ENCODE measurements at regions not wholly inside any gene's neighbourhood (a gene's known extent, or its start where the extent isn't known, plus 50 kb on each side); places are given as distances from the start of the nearest gene placed in this dataset.

GRCh38 chr10:131439705-131440104, 128.2 kb upstream of the TCERG1L start:
- H3K9me3 Mint-ChIP-seq: peaks cover 53% of the 10 kb centered on the region

DNA sequence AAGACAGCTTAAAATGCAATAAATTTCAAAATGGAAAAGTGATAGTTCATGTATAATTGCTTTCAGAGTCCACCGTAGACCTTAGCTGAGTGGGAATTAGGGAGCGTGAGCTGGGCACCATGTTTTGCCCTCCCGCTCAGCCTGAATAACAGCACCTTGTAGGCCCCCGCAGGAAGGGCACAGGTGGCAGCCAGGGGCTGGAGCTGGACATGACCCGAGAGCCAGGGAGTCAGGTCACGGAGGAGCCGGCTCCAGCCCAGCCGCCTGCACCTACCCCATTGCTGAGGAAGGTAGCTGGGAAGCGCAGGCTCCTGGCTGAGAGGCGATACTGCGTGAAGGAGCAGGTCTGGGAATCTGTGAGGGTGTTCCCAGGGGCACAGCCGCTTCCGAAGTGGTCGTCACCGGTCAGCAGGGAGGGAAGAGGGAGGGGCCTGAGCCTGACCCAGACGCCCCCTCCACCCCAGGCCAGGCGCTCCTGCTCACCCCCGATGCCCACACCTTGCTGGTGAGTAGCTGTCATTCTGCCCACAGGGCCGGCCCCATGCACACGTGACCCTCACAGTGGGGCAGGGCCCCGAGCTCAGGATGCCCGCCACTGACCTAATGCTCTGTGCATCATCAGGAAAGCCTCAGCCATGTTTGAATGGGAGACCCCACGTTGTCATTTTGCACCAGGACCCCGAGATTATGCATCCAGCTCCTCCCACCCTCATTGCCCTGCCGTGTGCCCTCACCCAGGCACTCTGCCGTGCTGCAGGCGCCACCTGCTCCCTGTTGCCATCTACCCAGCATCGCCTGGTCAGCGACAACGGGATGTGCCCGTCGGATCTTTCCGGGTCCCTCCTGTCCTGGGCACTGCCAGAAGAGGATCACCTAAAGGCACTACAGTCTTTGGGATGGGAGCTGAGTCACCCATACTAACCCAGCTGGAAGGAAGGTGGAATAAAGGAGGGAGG, 129.2 kb upstream of the TCERG1L start:
- Mint-ChIP-seq H3K4me3 (no peak overlapping the region), H3K4me1 (ENCODE audit: low read depth) (no peaks in the 10 kb centered on the region), H3K27me3 (ENCODE audit: insufficient read depth) (peaks cover 2% of the 10 kb centered on the region; the same call in 1 of the 2 replicates), H3K27ac (no peak overlapping the region), H3K36me3 (ENCODE audit: low read depth) (peaks cover 3% of the 10 kb centered on the region; the same call in 1 of the 2 replicates), H3K9me3 (peaks cover 60% of the 10 kb centered on the region)
- DNase-seq: no peak
- TF ChIP-seq, protein P1, sequence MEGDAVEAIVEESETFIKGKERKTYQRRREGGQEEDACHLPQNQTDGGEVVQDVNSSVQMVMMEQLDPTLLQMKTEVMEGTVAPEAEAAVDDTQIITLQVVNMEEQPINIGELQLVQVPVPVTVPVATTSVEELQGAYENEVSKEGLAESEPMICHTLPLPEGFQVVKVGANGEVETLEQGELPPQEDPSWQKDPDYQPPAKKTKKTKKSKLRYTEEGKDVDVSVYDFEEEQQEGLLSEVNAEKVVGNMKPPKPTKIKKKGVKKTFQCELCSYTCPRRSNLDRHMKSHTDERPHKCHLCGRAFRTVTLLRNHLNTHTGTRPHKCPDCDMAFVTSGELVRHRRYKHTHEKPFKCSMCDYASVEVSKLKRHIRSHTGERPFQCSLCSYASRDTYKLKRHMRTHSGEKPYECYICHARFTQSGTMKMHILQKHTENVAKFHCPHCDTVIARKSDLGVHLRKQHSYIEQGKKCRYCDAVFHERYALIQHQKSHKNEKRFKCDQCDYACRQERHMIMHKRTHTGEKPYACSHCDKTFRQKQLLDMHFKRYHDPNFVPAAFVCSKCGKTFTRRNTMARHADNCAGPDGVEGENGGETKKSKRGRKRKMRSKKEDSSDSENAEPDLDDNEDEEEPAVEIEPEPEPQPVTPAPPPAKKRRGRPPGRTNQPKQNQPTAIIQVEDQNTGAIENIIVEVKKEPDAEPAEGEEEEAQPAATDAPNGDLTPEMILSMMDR (IDR thresholded peaks at IDR 0.05): no peak

More at GRCh38 chr10:131439705-131440104, 128.2 kb upstream of the TCERG1L start:
- no peak for DNase-seq
- Mint-ChIP-seq H3K36me3 (ENCODE audit: low read depth) (no peaks in the 10 kb centered on the region), H3K4me1 (ENCODE audit: low read depth) (no peaks in the 10 kb centered on the region), H3K4me3 (no peak overlapping the region), H3K27me3 (ENCODE audit: insufficient read depth) (peaks cover 2% of the 10 kb centered on the region; the same call in 1 of the 2 replicates), H3K27ac (no peak overlapping the region)
- TF ChIP-seq, protein P1 (IDR thresholded peaks at IDR 0.05): no peak

DNA sequence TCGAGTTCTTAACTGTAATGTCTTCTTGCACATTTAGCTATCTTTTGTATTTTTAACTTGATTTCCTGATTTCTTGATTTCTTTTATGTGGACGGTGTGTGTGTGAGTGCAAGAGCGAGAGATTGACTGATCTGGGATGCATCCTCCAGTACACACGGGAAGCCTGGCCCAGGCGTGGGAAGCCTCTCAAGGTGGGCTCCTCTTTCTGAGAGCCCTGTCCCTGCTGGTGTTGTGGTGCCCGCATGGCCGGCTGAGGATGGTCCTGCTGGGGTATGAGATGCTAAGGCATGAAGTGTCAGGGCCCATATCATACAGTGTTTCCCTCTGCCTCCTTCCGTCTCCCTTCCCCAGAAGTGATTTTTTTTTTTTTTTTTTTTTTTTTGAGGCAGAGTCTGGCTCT, 130.8 kb upstream of the TCERG1L start:
- Mint-ChIP-seq H3K36me3 (ENCODE audit: low read depth) (peaks cover 9% of the 10 kb centered on the region; the same call in 1 of the 2 replicates), H3K9me3 (peaks cover 71% of the 10 kb centered on the region), H3K27me3 (ENCODE audit: insufficient read depth) (peaks cover 2% of the 10 kb centered on the region; the same call in 1 of the 2 replicates), H3K4me1 (ENCODE audit: low read depth) (no peaks in the 10 kb centered on the region), H3K27ac (no peak overlapping the region), H3K4me3 (no peak overlapping the region)
- no peak for DNase-seq
- TF ChIP-seq, protein P1 (IDR thresholded peaks at IDR 0.05): no peak

DNA sequence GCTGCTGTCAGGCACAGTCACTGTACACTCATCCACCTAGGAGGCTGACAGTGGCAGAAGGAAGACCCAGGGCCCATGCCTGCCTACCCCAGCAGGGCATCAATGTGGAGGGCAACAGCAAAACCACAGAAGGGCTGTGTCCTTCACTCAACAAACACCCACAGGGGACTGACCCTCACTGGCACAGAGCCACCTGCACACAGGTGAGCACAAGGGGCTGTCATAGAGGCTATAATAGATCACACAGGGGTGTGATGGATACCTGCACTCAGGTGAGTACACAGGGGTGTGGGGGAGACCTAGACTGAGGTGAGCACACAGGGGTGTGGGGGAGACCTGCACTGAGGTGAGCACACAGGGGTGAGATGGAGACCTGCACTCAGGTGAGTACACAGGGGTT, 132.8 kb upstream of the TCERG1L start:
- no peak overlapping the region for H3K27ac Mint-ChIP-seq
- no peaks in the 10 kb centered on the region for H3K4me1 Mint-ChIP-seq (ENCODE audit: low read depth)
- peaks cover 9% of the 10 kb centered on the region; the same call in 1 of the 2 replicates for H3K36me3 Mint-ChIP-seq (ENCODE audit: low read depth)
- no peak for DNase-seq
- TF ChIP-seq, protein P1 (IDR thresholded peaks at IDR 0.05): no peak
- H3K4me3 Mint-ChIP-seq: no peak overlapping the region
- H3K27me3 Mint-ChIP-seq (ENCODE audit: insufficient read depth): peaks cover 2% of the 10 kb centered on the region; the same call in 1 of the 2 replicates
- peaks cover 72% of the 10 kb centered on the region for H3K9me3 Mint-ChIP-seq

GRCh38 chr10:131444862-131445461, 133.4 kb upstream of the TCERG1L start:
- Mint-ChIP-seq H3K27me3 (ENCODE audit: insufficient read depth) (peaks cover 2% of the 10 kb centered on the region; the same call in 1 of the 2 replicates), H3K36me3 (ENCODE audit: low read depth) (peaks cover 9% of the 10 kb centered on the region; the same call in 1 of the 2 replicates)

More at GRCh38 chr10:131444862-131445461, 133.4 kb upstream of the TCERG1L start:
- Mint-ChIP-seq H3K4me3 (no peak overlapping the region), H3K4me1 (ENCODE audit: low read depth) (no peaks in the 10 kb centered on the region), H3K27ac (no peak overlapping the region), H3K9me3 (peaks cover 72% of the 10 kb centered on the region)
- TF ChIP-seq, protein P1 (IDR thresholded peaks at IDR 0.05): no peak
- DNase-seq: no peak
